M059J (cell line): ENCODE measurements at regions not wholly inside any gene's neighbourhood (a gene's known extent, or its start where the extent isn't known, plus 50 kb on each side); places are given as distances from the start of the nearest gene placed in this dataset.
"Not testable (repeated sequence)": the region's sequence is repeated elsewhere in the genome, so short reads cannot be mapped to it uniquely, and the experiment has no call there.

Source experiments
- DNase-seq: peaks from one replicate; pipeline ENCODE4 v3.0.0-alpha.2; 2012; ENCODE audit warnings: low read depth

GRCh38 chr9:24073007-24073592 is 247.1 kb upstream of the ELAVL2 start:
- DNase-seq, result no peak

- DNase-seq, result peak; percentile 24
Measured at GRCh38 chr9:24071716-24072115, 245.7 kb upstream of the ELAVL2 start.

- no peak for DNase-seq
Measured at GRCh38 chr9:24071091-24071490, 245.1 kb upstream of the ELAVL2 start.

GRCh38 chr9:24067107-24067506 is 241.1 kb upstream of the ELAVL2 start:
- DNase-seq, result not testable (repeated sequence)

GRCh38 chr9:24059651-24060050 is 233.6 kb upstream of the ELAVL2 start:
- DNase-seq, result no peak

GRCh38 chr9:24051587-24051986 is 225.5 kb upstream of the ELAVL2 start:
- no peak for DNase-seq

GRCh38 chr9:24050239-24050638 is 224.2 kb upstream of the ELAVL2 start:
- not testable (repeated sequence) for DNase-seq

- peak; percentile 7 for DNase-seq
Measured at GRCh38 chr9:24045150-24045549, 219.1 kb upstream of the ELAVL2 start.

- DNase-seq, result peak; percentile 14
Measured at GRCh38 chr9:24044576-24044975, 218.5 kb upstream of the ELAVL2 start.

GRCh38 chr9:24041160-24041690 is 215.2 kb upstream of the ELAVL2 start:
- DNase-seq, result peak; percentile 3

GRCh38 chr9:24036459-24036858 is 210.4 kb upstream of the ELAVL2 start:
- DNase-seq, result no peak

GRCh38 chr9:24035816-24036215 is 209.8 kb upstream of the ELAVL2 start:
- DNase-seq, result no peak

- DNase-seq, result no peak
Measured at GRCh38 chr9:24011881-24012280, 185.8 kb upstream of the ELAVL2 start.

- no peak for DNase-seq
Measured at GRCh38 chr9:24011009-24011717, 185.1 kb upstream of the ELAVL2 start.

- no peak for DNase-seq
Measured at GRCh38 chr9:24009322-24009721, 183.3 kb upstream of the ELAVL2 start.

- DNase-seq, result no peak
Measured at GRCh38 chr9:24007185-24007584, 181.1 kb upstream of the ELAVL2 start.

- DNase-seq, result not testable (repeated sequence)
Measured at GRCh38 chr9:23991874-23992273, 165.8 kb upstream of the ELAVL2 start.

- no peak for DNase-seq
Measured at GRCh38 chr9:23979491-23979890, 153.5 kb upstream of the ELAVL2 start.

GRCh38 chr9:23962101-23962500 is 136.1 kb upstream of the ELAVL2 start:
- peak; percentile 5 for DNase-seq

GRCh38 chr9:23945897-23946296 is 119.9 kb upstream of the ELAVL2 start:
- DNase-seq, result no peak

GRCh38 chr9:23941051-23941450 is 115.0 kb upstream of the ELAVL2 start:
- DNase-seq, result no peak

GRCh38 chr9:23938908-23939307 is 112.9 kb upstream of the ELAVL2 start:
- DNase-seq, result no peak

GRCh38 chr9:23934291-23934906 is 108.4 kb upstream of the ELAVL2 start:
- no peak for DNase-seq
